Ovary (tissue), 1 donor: ENCODE measurements at regions not wholly inside any gene's neighbourhood (a gene's known extent, or its start where the extent isn't known, plus 50 kb on each side); places are given as distances from the start of the nearest gene placed in this dataset.

Source experiments
- EP300 ChIP-seq: sonication (generic); formaldehyde crosslinking; IDR thresholded peaks from one replicate; pipeline ENCODE4 v1.6.1; 2017; ENCODE audit warnings: antibody characterized with exemption
- POLR2A ChIP-seq: fragments of 450-650 bp; IDR thresholded peaks from one replicate; pipeline ENCODE4 v1.6.1; 2017; ENCODE audit warnings: antibody characterized with exemption, mild to moderate bottlenecking, moderate library complexity

- TF ChIP-seq EP300 (no peak), POLR2A (no peak)
These were observed 1257.5 kb downstream of the FSCB start for GRCh38 chr14:43249591-43249990.
